K562 (cell line): ENCODE measurements at regions not wholly inside any gene's neighbourhood (a gene's known extent, or its start where the extent isn't known, plus 50 kb on each side); places are given as distances from the start of the nearest gene placed in this dataset.

Source experiments
- BRCA1 ChIP-seq, 2 experiments: fragments of 450-650 bp in 1 of 2; sonication (generic) in 1 of 2; formaldehyde crosslinking in 1 of 2; IDR thresholded peaks; 2 replicates each; pipeline versions ENCODE4 v1.5.0 to v1.6.1; 2017 to 2020; ENCODE audit warnings: mild to moderate bottlenecking in 1 of 2, missing genetic modification reagents in 1 of 2
- CBX3 ChIP-seq, 2 experiments: IDR thresholded peaks; 1 replicate in 1 of 2; 2 replicates in 1 of 2; pipeline ENCODE4 v1.6.1; 2012; ENCODE audit warnings: inconsistent platforms in 2 of 2, low read length in 2 of 2, borderline replicate concordance in 1 of 2, control low read depth in 1 of 2
- ETS1 ChIP-seq: conservative IDR thresholded peaks from 2 replicates; pipeline ENCODE4 v1.6.1; 2011; ENCODE audit warnings: low read depth, mild to moderate bottlenecking, low read length; ENCODE audit not compliant: control insufficient read depth
- FIP1L1 ChIP-seq: fragments of 200-400 bp; formaldehyde crosslinking; IDR thresholded peaks from 2 replicates; pipeline ENCODE4 v1.6.1; 2018; ENCODE audit warnings: mild to moderate bottlenecking, low read depth, low read length; ENCODE audit not compliant: poor library complexity, severe bottlenecking
- KLF1 ChIP-seq: fragments of 450-650 bp; IDR thresholded peaks from 2 replicates; pipeline ENCODE4 v1.6.1; 2016; ENCODE audit warnings: missing genetic modification characterization, missing compliant biosample characterization
- NEUROD1 ChIP-seq: fragments of 150-350 bp; IDR thresholded peaks from 2 replicates; pipeline ENCODE4 v1.6.1; 2014; ENCODE audit warnings: borderline replicate concordance, low read length, low read depth; ENCODE audit not compliant: partially characterized antibody
- POLR2AphosphoS5 ChIP-seq: IDR thresholded peaks from 2 replicates; pipeline ENCODE4 v1.6.1; 2011; ENCODE audit warnings: mild to moderate bottlenecking, low read depth, low read length, moderate library complexity; ENCODE audit not compliant: control insufficient read depth, insufficient read depth
- SNIP1 ChIP-seq: fragments of 450-650 bp; IDR thresholded peaks from 2 replicates; pipeline ENCODE4 v1.7.1; 2017; ENCODE audit warnings: low read depth, mild to moderate bottlenecking
- TAF1 ChIP-seq: IDR thresholded peaks from 2 replicates; pipeline ENCODE4 v1.6.1; 2011; ENCODE audit warnings: mild to moderate bottlenecking, low read length, moderate library complexity; ENCODE audit not compliant: insufficient read depth, control insufficient read depth, severe bottlenecking; ENCODE audit errors: extremely low read depth
- ZC3H11A ChIP-seq: IDR thresholded peaks from 2 replicates; pipeline ENCODE4 v1.6.1; 2012; ENCODE audit warnings: low read depth, low read length, improper control_type of control experiment
- ZFX ChIP-seq: sonication (generic); formaldehyde crosslinking; IDR thresholded peaks from 2 replicates; pipeline ENCODE4 v1.8.0; 2022; ENCODE audit warnings: mild to moderate bottlenecking, missing genetic modification reagents, moderate library complexity
- TF ChIP-seq, protein P1 (sequence below), 3 experiments: IDR thresholded peaks in 2 of 3; conservative IDR thresholded peaks in 1 of 3; 2 replicates each; pipeline ENCODE4 v1.5.1; 2011 to 2012; ENCODE audit warnings: low read length in 3 of 3, mild to moderate bottlenecking in 3 of 3, control low read depth in 2 of 3, improper control_type of control experiment in 1 of 3, inconsistent platforms in 1 of 3, low read depth in 1 of 3, mixed read lengths in 1 of 3, moderate library complexity in 1 of 3; ENCODE audit not compliant: insufficient read depth in 2 of 3

DNA sequence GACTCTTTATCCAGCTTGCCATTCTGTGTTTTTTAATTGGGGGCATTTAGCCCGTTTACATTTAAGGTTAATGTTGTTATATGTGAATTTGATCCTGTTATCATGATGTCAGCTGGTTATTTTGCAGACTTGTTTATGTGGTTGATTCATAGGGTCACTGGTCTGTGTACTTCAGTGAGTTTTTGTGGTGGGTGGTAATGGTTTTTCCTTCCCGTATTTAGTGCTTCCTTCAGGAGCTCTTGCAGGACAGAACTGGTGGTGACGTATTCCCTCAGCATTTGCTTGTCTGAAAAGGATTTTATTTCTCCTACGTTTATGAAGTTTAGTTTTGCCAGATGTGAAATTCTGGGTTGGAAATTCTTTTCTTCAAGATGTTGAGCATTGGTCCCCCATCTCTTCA, 381.1 kb downstream of the MAN2A1 start:
- TF ChIP-seq POLR2AphosphoS5 = no peak
- TF ChIP-seq SNIP1 = no peak
- no peak for TF ChIP-seq ETS1
- no peak for TF ChIP-seq ZFX (CRISPR knock-in tag)
- TF ChIP-seq ZC3H11A = no peak
- TF ChIP-seq TAF1 = no peak
- no peak for TF ChIP-seq FIP1L1
- no peak for TF ChIP-seq KLF1 (tag)
- TF ChIP-seq BRCA1 (IDR thresholded peaks at IDR 0.05) = no peak
- TF ChIP-seq BRCA1 (CRISPR knock-in tag; IDR thresholded peaks at IDR 0.05) = no peak
- TF ChIP-seq, protein P1, sequence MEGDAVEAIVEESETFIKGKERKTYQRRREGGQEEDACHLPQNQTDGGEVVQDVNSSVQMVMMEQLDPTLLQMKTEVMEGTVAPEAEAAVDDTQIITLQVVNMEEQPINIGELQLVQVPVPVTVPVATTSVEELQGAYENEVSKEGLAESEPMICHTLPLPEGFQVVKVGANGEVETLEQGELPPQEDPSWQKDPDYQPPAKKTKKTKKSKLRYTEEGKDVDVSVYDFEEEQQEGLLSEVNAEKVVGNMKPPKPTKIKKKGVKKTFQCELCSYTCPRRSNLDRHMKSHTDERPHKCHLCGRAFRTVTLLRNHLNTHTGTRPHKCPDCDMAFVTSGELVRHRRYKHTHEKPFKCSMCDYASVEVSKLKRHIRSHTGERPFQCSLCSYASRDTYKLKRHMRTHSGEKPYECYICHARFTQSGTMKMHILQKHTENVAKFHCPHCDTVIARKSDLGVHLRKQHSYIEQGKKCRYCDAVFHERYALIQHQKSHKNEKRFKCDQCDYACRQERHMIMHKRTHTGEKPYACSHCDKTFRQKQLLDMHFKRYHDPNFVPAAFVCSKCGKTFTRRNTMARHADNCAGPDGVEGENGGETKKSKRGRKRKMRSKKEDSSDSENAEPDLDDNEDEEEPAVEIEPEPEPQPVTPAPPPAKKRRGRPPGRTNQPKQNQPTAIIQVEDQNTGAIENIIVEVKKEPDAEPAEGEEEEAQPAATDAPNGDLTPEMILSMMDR (IDR thresholded peaks at IDR 0.05 in 2 of 3, conservative IDR thresholded peaks at IDR 0.05 in 1 of 3; ENCODE audit: insufficient read depth in 2 of 3, low read depth in 1 of 3, low read length in 3 of 3) = no peak
- no peak for TF ChIP-seq NEUROD1
- no peak for TF ChIP-seq CBX3 (IDR thresholded peaks at IDR 0.05; ENCODE audit: borderline replicate concordance in 1 of 2, low read length in 2 of 2)
